ENCODE measurements at regions not wholly inside any gene's neighbourhood (a gene's known extent, or its start where the extent isn't known, plus 50 kb on each side); places are given as distances from the start of the nearest gene placed in this dataset.

- TF ChIP-seq, protein P1, sequence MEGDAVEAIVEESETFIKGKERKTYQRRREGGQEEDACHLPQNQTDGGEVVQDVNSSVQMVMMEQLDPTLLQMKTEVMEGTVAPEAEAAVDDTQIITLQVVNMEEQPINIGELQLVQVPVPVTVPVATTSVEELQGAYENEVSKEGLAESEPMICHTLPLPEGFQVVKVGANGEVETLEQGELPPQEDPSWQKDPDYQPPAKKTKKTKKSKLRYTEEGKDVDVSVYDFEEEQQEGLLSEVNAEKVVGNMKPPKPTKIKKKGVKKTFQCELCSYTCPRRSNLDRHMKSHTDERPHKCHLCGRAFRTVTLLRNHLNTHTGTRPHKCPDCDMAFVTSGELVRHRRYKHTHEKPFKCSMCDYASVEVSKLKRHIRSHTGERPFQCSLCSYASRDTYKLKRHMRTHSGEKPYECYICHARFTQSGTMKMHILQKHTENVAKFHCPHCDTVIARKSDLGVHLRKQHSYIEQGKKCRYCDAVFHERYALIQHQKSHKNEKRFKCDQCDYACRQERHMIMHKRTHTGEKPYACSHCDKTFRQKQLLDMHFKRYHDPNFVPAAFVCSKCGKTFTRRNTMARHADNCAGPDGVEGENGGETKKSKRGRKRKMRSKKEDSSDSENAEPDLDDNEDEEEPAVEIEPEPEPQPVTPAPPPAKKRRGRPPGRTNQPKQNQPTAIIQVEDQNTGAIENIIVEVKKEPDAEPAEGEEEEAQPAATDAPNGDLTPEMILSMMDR (IDR thresholded peaks at IDR 0.05; ENCODE audit: low read depth, low read length), result no peak
- no peak for DNase-seq (ENCODE audit: extremely low read depth, low read depth)
Measured at GRCh38 chr2:88811681-88812080, 120.2 kb downstream of the RPIA start.

- TF ChIP-seq, protein P1 (IDR thresholded peaks at IDR 0.05; ENCODE audit: low read depth, low read length), result no peak
Measured at GRCh38 chr2:88813612-88814011, 122.1 kb downstream of the RPIA start.

GRCh38 chr2:88815282-88815681, 123.8 kb downstream of the RPIA start:
- DNase-seq (ENCODE audit: extremely low read depth, low read depth), result no peak
- TF ChIP-seq, protein P1 (IDR thresholded peaks at IDR 0.05; ENCODE audit: low read depth, low read length), result no peak

More at GRCh38 chr2:88813612-88814011, 122.1 kb downstream of the RPIA start:
- no peak for DNase-seq (ENCODE audit: extremely low read depth, low read depth)

DNA sequence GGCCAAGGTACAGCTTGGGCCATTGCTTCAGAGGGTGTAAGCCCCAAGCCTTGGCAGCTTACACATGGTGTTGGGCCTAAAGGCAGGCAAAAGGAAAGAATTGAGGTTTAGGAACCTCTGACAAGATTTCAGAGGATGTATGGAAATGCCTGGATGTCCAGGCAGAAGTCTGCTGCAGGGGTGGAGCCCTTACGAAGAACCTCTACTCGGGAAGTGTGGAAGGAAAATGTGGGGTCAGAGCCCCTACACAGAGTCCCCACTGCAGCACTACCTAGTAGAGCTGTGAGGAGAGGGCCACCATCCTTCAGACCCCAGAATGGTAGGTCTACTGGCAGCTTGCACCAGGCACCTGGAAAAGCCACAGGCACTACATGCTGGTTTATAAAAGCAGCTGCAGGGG, 124.2 kb downstream of the RPIA start:
- DNase-seq (ENCODE audit: extremely low read depth, low read depth), result no peak
- TF ChIP-seq, protein P1 (IDR thresholded peaks at IDR 0.05; ENCODE audit: low read depth, low read length), result no peak

DNA sequence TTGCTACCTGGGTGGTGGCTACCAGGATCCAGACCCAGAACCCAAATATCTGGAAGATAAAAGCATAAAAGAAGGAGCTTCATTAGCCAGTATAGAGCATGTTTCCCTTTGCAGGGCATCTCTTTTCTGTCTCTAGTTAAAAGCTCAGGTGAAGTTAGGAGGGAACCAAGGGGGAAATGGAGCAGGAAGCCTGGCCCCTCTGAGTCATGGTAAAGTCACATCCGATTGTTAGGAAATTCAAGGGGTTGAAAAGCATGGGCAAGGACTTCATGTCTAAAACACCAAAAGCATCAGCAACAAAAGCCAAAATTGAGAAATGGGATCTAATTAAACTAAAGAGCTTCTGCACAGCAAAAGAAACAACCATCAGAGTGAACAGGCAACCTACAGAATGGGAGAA, 126.9 kb downstream of the RPIA start:
- no peak for DNase-seq (ENCODE audit: extremely low read depth, low read depth)
- TF ChIP-seq, protein P1 (IDR thresholded peaks at IDR 0.05; ENCODE audit: low read depth, low read length), result no peak

DNA sequence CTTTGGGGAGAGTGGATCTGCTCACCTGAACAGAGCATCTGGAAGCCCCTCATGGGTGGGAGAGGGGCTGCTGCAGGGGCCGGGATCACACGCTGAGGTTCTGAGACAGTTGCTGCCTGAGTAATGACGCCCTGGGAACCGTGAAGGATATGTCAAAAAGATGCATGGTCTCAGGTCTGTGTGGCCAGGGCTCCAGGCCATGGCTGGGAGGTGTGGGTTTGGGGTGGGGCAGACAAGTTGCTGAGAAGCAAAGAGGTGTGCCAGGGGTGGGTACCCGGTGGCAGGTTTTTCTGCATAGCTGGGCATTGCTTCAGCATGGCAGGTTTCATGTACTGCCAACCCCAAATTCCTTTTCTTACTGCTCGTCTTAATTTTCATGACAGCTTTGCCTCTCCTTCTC, 133.5 kb downstream of the RPIA start:
- DNase-seq (ENCODE audit: extremely low read depth, low read depth), result no peak
- TF ChIP-seq, protein P1 (IDR thresholded peaks at IDR 0.05; ENCODE audit: low read depth, low read length), result no peak

DNA sequence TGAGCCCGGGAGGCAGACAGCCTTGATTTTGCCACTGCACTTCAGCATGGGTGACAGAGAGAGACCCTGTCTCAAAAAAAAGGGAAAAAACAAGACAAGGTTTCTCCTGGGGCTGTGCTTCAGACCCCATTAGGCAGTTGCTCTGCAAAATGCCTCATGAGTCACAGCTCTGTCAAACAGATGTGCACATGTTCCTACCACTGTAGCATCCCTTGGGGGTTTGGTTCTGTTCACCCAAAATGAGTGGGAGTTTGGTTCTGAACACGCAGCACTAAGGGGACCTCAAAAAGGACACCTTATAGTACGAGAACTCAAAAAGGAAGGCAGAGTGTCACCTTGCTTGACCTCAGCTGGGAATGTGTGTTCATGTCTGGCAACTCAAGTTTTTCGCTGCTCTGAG, 134.9 kb downstream of the RPIA start:
- TF ChIP-seq, protein P1 (IDR thresholded peaks at IDR 0.05; ENCODE audit: low read depth, low read length), result no peak
- no peak for DNase-seq (ENCODE audit: extremely low read depth, low read depth)
